ENCODE measurements at regions not wholly inside any gene's neighbourhood (a gene's known extent, or its start where the extent isn't known, plus 50 kb on each side); places are given as distances from the start of the nearest gene placed in this dataset.
"Not testable (repeated sequence)": the region's sequence is repeated elsewhere in the genome, so short reads cannot be mapped to it uniquely, and the experiment has no call there.

DNA sequence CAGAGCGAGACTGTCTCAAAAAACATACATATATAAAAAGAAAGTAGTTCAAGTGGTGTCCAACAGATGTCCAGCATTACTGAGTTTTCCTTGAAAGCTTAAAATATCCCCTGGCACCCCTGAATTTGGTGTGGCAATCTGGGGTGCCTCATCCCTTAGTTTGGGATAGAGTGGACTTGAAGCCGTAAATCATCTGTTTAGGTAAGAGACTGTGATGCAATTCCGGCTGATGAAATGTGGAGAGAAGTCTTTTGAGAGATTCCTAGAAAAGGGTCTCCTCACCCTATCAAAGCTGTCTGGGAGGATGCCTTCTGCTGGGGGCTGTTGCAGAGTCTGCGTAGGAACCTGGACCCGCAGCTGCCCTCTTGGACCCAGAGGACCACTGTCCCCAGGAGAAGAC is 408.0 kb downstream of the RPS24 start:
- no peak for DNase-seq

DNA sequence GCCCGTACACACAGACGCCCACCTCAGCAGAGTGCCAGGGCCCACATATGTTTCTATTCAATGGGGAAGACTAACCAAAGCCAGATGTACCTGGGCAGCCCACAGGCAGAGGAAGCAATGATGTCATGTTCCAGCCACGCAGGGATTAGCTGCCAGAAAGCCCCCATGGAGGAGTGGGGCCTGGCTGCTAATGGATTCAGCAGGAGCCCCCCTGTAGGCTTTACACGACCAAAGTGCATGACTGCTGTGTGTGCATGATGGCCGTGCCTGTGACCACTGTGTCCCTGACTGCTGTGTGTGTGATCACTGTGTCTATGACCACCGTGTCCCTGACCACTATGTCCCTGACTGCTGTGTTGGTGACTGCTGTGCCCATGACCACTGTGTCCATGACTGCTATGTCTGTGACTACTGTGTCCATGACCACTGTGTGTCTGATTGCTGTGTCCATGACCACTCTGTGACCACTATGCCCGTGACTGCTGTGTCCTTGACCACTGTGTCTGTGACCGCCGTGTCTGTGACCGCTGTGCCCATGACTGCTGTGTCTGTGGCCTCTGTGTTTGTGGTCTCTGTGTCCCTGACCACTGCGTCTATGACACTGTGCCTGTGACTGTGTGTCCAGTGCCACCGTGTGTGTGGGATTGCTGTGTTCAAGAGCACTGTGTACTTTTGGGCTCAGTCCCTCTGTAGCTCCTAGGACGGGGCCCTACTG is 409.3 kb downstream of the RPS24 start:
- no peak for DNase-seq

DNA sequence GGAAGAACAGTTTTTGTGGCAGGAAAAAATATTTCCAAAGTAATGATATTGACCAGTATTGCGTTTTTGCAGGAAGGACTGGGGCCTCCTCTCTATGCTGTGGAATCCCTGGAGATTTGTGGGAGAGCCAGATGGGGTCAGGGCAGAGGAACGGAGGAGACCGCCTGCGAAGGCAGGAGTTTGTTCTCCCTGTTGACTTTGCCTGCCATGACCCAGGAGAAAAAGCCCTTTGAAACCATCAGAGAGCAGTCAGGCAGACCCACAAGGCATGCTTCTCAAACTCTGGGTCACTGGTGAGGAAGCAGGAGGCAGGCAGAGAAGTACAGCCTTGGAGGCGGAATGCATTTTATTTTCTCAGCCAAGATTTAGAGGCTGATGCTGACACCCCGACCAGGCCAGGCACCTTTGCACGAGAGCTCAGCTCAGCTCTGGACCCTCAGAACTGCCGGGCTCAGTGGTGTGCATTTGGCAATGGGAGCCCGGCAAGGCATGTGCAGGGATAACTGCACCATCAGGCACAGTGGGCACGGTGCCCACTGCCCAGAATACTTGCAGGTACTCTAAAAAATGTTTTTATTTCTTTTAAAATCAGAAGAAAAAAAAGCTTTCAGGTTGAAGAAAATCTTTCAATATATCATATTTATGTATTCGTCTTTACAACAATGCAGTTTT is 410.4 kb downstream of the RPS24 start:
- DNase-seq: no peak

DNA sequence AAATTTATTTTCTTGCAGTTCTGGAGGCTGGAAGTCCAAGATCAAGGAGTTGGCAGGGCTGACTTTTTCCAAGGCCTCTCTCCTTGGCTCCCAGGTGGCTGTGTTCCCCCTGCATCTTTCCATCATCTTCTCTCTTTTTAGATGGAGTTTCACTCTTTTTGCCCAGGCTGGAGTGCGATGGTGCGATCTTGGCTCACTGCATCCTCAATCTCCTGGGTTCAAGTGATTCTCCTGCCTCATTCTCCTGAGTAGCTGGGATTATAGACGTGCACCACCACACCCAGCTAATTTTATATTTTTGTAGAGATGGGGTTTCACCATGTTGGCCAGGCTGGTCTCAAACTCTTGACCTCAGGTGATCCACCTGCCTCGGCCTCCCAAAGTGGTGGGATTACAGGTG is 411.1 kb downstream of the RPS24 start:
- not testable (repeated sequence) for DNase-seq

DNA sequence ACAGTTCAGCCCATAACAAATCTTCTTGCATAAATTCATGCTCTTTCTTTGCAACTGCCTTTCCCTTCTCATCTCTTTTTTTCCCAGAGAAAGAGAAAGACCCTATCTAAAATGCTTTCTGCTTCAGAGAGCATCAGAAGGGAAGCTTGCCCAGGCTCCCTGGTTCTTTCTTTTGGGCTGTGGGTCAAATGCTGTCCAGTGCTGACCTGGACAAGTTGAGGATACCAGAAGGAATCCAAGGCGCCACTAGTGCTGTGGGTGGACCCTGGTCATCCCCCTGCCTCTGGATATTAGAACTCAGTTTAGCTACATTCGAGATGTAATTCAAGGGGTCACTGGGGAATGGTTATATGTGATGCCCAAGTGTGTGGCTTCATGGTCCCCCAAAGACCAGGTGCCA is 411.6 kb downstream of the RPS24 start:
- no peak for DNase-seq

DNA sequence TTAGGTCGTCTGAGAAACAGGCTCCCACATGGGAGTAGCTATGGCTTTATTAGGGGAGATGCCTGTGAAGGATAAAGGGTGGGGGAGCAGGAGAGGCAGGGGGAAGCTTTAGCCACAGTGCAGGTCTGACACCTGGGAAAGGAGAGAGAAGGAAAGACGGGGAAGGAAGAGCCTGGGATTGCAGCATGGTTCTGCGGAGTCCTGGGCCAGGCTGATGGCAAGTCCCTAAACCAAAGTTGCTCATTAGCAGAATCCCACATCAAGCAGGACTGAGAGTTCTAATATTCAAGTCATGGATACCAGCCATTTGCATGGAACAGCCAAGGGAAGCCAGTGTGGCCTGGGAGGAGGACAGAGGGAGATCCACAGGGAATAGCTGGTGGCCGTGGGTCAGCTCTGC is 414.8 kb downstream of the RPS24 start:
- DNase-seq: no peak

DNA sequence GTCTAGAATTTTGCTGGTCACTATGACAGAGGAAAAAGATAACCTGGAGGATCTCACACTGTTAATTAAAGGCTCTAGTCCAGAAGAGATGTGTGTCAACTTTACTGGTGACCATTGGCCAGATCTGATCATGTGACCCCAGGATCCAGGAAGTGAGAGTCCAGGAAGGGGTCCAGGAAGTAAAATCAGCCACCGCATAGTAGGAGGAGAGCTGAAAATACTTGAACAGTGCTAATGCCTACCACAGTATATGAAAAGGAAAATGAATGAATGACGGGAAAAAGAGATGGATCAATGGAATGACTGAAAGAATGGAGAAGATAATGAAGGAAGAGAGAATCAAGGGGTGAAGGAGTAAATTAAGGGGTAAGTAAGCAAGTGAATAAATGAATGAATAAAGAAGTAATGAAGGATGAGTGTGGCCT is 415.3 kb downstream of the RPS24 start:
- DNase-seq: no peak

DNA sequence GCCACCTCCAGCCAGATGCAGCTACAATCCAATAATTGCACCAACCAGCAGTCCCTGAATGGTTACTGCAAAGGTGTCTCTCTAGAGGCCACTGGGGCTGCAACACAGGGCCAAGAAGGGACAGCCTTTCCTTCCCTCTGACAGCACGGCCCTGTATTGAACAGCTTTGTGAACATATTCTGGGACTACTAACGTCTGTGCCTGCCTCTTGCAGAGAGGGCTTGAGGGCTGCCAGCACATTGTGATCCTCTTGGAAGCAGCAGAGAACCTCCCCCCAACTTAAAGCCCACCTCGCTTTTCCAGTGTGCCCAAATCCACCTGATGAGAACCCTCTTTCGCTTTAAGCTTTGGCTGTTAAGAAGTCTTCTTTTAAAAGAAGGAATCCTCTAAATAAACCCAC is 415.9 kb downstream of the RPS24 start:
- DNase-seq: no peak

DNA sequence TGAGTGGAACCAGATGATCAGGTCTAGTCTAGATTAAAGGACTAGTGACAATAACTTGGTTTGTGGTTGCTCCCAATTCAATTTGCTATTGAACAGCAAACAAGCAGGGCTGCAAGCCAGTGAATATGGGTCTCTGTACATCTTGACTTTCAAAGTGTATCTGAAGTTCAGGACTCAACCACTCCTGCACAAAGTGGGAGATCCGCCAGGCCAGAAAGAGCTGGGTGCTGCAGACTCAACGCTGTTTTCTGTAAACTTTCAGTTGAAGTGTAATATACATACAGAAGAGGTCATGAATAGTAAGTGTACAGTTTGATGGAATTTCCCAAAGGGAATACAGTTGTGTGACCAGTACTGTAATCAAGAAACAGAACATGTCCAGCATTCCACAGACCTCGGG is 416.6 kb downstream of the RPS24 start:
- no peak for DNase-seq

DNA sequence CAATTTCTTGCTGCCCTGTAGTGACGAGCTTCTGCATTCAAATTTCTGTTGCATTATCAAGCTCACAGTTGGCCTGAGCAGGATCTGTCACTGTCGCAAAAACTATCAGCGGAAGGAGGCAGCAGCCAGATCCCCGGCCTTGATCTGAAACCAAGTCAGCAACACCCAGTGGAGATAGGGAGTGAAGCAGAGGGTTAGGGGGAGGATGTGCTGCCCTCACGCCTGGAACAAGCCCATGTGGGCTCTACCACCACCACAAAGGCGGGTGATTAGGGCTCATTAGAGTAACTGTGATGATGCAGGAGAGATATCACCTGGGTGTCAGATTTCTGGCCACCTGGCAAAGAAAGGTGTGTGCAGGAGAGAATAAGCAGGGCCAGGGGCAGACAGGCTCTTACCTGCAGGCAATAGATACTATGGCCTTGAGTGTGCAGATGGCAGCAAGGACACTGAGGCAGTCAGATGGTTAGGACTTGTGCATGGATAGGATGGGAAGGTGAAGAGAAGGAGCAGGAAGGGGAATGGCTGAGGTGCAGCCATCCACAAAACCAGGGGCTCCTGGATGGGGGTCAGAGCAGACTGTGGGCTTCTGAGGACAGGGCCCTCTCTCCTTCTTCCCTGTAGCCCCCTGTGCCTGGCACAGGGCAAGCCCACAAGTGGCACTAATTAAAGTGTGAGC is 417.3 kb downstream of the RPS24 start:
- DNase-seq: no peak

DNA sequence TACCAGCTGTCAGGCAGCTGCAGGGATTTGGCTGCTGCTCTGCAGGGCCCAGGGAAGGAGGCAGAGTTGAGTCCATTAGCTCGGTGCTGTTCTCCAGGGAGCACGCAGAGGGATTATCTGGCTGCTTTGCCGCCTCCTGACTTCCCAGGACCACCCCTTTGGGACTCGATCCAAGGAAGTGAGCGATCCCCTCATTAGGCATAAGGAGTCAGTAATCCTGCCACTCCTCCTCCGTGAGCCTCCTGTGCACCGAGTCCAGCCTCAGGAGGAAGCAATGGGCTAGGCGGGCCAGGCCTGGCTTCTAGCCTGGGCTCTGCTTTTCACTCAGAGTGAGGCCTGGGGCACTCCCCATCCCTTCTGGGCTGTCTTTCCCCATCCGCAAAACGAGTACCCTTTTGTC is 417.9 kb downstream of the RPS24 start:
- DNase-seq: no peak

DNA sequence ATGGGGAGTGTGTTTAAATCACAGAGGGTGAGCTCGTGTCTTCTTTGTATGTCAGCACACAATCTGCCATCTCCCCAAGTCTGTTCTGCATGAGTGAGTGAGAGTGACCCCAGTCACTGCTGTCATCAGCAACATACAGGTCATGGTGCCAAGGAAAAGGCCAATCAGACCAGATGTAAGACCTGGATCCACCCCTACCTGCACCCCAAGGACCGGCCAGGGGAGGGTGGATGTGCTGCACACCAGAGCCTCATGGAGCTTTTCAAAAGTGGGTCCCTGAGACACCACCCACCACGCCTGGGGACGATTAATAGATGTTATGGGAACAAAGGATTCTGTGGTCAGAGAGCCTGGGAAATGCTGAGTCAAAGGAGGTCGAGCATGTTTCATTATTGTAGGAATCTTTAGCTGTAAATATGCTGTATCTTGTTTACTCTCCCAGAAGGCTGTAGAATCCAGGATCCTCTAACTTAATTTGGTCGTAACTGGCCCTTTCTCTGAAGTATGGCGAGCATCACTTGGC is 420.5 kb downstream of the RPS24 start:
- no peak for DNase-seq

DNA sequence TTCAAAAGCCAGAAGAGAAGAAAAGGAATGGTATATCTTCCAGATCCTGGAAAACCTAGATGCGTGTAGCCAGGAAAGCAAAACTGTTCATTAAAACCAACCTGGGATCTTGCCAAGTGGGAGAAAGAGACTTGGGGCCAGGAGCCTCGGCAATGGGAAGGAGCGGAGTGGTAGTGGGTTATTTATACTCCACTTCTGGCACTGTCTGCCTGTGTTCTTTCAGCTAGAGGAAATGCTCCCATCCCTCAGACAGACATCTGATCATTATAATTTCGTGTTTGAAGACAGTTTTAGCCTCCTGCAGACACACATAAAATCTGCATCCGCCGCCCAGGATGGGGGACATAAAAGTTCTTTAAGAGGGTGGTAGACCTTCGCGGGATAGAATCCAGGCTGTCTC is 421.6 kb downstream of the RPS24 start:
- no peak for DNase-seq

DNA sequence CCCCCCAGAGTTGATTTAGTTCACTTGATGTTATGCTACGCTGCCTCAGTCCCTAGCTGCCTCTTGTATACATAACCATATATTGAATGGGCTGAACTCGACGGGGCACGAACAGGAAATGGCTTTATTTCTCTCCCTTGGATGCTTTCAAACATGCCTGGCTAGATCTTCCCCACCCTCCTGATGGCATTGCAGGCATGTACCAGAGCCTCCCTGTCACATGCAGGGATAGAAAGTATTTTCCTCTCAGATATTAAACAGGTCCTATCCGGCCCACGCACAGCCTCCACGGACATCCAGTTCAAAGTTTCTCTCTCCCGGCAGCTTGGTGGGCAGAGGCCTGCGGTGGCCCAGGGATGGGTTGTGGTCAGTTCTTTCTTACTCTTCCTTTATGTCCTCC is 422.1 kb downstream of the RPS24 start:
- DNase-seq: no peak

DNA sequence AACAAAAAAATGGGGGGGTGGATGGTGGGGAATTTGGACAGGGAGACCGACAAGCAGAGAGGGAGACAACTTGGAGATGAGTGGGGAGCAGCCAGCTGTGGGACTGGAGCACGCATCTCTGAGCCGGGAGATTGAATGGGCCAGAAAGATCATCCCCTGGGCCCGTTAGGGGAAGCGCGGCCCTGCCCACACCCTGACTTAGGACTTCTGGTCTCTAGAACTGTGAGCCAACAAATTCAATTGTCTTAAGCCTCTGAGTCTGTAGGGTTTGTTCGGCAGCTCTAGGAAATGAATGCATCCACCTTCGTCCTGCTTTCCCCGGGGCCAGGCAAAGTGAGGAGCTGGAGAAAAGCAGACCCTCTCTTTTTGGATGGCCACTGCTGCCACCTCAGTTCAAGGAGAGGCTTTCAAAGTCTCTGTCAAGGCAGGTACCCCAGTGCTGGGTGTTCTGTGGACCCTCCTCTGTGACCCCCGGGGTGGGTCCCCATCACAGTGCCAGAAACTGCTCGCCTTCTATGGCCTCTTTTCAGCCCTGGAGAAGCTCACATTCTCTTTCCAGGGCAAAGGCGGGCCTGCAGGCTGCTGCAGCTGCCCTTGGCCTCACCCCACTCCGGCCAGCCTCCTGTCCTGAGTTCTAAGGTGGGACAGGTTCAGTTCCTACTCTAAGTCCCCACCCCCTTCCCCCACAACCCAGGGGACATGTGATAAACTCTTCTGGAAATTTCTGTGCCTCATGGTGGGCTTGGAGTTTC is 423.2 kb downstream of the RPS24 start:
- DNase-seq: no peak

DNA sequence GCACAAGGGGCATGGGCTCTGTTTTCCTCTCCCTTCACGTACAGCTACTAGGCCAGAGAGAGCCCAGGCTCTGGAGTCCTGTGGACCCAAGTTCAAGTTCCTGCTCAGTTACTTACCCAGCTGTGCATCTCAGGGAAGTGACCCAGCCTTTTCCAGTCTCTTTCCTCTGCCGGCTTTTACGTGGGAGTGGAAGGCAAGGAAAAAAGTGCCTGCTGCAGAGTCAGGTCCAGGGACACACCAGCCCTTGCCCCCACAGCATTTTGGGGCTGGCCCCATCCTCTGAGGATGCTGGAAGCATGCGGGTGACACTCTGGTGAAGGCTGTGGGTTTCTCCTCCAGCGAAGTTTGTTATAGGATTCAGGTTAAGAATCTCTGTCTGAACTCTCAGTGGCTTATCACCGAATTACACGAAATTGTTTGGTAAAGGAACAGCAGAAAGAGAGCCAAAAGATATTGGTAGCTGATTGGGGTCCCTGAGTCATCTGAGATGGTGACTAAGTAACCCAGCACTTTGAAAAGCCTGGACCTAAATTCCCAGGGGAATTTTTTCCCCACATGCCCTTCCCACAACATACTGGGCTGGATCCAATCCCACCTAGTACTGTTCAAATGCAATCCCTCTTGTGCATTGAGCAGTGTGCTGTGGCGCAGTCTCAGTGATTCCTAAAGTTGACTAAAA is 424.3 kb downstream of the RPS24 start:
- no peak for DNase-seq

DNA sequence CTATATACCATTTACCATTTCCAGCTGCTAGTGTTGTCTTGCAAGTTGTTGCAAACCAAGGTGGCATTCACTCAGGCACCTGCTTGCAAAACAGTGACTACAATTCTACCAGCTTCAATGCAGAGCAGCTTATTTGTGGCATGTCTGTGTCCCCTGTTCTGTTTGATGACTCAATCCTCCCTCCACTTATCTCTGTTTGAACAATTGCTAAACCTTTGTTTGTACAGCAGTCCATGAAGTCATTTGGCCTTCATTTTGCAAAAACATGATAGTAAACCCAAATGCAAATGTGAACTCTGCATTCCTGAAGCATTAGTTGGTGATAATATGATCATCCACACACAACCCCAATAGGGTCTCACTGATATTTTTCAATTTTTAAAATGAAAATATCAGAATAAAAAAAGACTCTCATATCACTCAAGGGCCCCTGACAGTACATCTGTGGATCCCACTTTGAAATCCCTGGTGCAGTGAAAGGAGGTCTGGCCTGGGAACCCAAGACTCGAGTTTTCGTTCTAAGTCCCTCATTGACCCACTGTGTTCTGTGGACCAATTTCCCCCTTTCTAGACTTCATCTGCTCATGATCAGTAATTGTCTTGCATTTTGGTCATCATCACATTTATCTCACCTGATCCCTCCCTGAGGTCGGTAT is 425.4 kb downstream of the RPS24 start:
- no peak for DNase-seq

DNA sequence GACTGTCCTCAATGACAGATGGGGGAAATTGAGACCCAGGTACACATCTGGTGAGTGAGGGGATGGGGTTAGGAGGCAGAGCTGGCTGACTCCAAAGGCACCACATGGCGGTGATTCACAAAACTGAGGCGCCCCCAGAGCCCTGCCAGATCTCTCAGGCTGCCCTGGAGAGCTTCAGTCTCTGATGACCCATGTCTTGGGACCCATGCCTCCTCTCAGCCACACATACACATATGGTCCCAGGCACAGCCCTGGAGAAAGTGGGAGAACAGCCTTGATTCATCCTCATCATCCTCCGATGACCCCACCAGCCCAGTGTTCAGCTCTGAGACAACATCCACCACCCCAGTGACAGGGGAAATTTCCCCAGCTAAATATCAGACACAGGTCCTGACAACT is 426.0 kb downstream of the RPS24 start:
- DNase-seq: no peak

DNA sequence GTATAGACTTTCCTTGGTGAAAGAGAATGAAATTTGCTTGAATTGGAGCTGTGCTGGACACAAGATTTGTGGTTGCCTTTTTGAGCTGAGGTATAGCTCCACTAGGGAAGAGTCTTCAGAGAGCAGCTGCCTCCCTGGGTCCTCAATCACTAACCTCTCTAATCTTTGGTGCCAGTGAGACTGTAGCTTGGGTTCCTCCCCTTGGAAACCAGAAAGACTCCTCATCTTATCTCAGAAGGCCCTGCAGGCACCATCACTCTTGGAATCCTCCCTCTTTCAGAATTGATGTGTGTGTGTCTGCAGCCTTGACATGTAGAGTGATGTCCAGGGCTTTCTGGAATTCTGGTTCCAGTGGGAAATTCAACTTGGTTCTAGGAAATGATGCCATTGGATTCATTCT is 426.5 kb downstream of the RPS24 start:
- no peak for DNase-seq

DNA sequence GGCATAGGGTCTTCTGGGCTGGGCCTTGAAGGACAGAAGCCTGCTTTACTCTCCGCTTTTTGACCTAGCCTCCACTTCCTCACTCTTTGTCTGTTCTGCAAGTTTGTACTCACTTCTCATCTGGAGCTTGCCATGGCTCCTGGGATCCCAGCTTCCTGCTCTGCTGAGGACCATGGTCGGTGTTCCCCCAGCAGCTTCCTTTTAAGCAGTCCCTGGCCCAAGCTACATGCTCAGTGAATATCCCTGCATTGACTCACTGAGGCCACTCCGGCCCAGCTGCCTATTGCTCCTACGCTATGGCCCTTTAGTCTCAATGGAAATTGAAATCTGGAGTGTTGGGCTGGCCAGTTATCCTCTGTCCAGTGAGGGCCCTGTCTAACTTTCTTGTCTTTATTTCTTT is 427.7 kb downstream of the RPS24 start:
- no peak for DNase-seq

DNA sequence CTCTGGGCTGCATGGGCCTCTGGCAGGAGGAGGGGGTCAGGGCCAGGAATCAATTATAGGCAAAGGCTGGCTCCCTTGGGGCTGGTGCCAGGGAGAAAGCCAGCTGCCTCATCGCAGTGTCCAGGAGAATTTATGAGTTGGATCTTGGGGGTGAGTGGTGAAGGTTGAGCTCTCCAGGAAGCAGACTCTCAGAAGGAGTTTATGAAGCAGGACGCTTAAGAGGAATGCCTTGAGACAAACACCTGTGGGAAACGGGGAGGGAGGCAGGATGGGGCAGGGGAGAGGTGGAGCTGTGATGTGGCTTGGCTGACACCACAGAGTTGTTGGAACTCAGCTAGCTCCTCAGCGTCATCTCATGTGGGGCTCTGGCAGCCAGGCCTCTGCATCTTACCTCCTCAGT is 428.5 kb downstream of the RPS24 start:
- DNase-seq: no peak

DNA sequence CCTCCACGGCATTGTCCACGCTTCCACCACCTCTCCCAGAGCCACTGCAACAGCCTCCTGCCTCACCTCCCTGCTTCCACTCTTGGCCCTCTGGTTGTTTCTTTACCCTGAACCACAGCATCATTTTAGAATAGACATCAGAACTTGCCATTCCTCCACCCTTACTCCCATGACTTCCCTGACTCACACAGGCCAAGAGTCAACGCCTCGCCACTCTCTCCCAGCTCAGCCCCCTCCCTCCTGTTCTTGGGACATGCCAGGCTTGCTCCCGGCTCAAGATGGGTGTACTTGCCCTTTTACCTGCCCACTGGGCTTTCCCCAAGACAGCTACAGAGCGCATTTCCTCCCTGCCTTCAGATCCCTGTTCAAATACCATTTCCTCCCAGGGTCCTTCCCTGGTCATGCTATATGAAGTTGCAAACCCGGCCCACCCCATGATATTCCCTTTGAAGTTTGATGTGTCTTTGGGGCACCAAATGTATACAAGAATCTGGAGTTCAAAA is 429.1 kb downstream of the RPS24 start:
- DNase-seq: no peak

Measured in NCI-H187 (cell line).